Mucosa of rectum (tissue), 2 donors: ENCODE measurements at regions not wholly inside any gene's neighbourhood (a gene's known extent, or its start where the extent isn't known, plus 50 kb on each side); places are given as distances from the start of the nearest gene placed in this dataset.
"Not testable (repeated sequence)": the region's sequence is repeated elsewhere in the genome, so short reads cannot be mapped to it uniquely, and the experiment has no call there.

Source experiments
- H3K27ac ChIP-seq, 2 donors: one replicate each; pipeline ENCODE4 v1.7.0; 2013; ENCODE audit warnings: inconsistent platforms in 2 of 2, low read depth in 2 of 2, low read length in 2 of 2
- H3K27me3 ChIP-seq, 2 donors: one replicate each; pipeline ENCODE4 v1.7.0; 2013; ENCODE audit warnings: low read length in 2 of 2; ENCODE audit not compliant: control insufficient read depth in 2 of 2, insufficient read depth in 2 of 2
- H3K36me3 ChIP-seq, 2 donors: one replicate each; pipeline ENCODE4 v1.7.0; 2013; ENCODE audit warnings: low read length in 2 of 2; ENCODE audit not compliant: control insufficient read depth in 2 of 2, insufficient read depth in 2 of 2
- H3K4me1 ChIP-seq, 2 donors: one replicate each; pipeline ENCODE4 v1.7.0; 2013; ENCODE audit warnings: low read length in 2 of 2, mild to moderate bottlenecking in 1 of 2; ENCODE audit not compliant: control insufficient read depth in 2 of 2, insufficient read depth in 2 of 2
- H3K4me3 ChIP-seq, 2 donors: one replicate each; pipeline ENCODE4 v1.7.0; 2013; ENCODE audit warnings: low read length in 2 of 2
- H3K9ac ChIP-seq, 2 donors: one replicate each; pipeline ENCODE4 v1.7.0; 2013; ENCODE audit warnings: low read length in 2 of 2, low read depth in 1 of 2, mild to moderate bottlenecking in 1 of 2
- H3K9me3 ChIP-seq, 2 donors: one replicate each; pipeline ENCODE4 v1.7.0; 2013; ENCODE audit warnings: low read length in 2 of 2; ENCODE audit not compliant: control insufficient read depth in 2 of 2
- donor health status: healthy.
- donor health status: Normal muscosa, but diverticular disease.

DNA sequence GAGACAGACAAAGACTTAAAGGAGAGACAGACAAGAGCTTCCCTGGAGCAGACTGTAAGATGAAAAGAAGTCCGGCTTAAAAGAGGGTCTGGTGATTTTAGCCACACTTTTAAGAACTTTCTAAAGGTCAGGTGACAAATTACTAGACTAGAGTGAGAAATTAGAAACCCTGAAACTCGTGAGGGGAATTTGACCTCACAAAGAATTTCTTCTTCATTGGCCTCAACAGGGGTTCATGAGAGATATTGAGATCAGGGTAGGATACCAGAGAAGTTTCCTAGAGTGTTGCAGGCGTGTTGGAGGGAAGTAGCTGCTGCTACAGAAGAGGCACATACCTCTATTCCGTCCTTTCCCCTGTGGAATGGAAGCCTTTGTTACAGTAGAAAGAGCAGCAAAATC lies 884.4 kb downstream of the KCNT2 start:
- Histone ChIP-seq H3K9ac (no peak overlapping the region), H3K27ac (no peak overlapping the region), H3K27me3 (no peaks in the 10 kb centered on the region), H3K4me1 (no peaks in the 10 kb centered on the region), H3K9me3 (no peaks in the 10 kb centered on the region), H3K4me3 (no peak overlapping the region), H3K36me3 (no peaks in the 10 kb centered on the region)

- H3K9me3 ChIP-seq, H3K36me3 ChIP-seq, H3K4me3 ChIP-seq, H3K4me1 ChIP-seq, H3K27ac ChIP-seq, H3K27me3 ChIP-seq, H3K9ac ChIP-seq: not testable (repeated sequence)
Measured at GRCh38 chr1:195722852-195723795, 885.1 kb downstream of the KCNT2 start.

GRCh38 chr1:195722146-195722545 lies 886.1 kb downstream of the KCNT2 start:
- peak overlapping the region; percentile 66 to 73 for H3K4me3 ChIP-seq
- not testable (repeated sequence) for H3K4me1 ChIP-seq, H3K9me3 ChIP-seq, H3K36me3 ChIP-seq, H3K27me3 ChIP-seq
- H3K27ac ChIP-seq = peak overlapping the region; percentile 85 to 89
- H3K9ac ChIP-seq = peak overlapping the region; percentile 41 to 59

DNA sequence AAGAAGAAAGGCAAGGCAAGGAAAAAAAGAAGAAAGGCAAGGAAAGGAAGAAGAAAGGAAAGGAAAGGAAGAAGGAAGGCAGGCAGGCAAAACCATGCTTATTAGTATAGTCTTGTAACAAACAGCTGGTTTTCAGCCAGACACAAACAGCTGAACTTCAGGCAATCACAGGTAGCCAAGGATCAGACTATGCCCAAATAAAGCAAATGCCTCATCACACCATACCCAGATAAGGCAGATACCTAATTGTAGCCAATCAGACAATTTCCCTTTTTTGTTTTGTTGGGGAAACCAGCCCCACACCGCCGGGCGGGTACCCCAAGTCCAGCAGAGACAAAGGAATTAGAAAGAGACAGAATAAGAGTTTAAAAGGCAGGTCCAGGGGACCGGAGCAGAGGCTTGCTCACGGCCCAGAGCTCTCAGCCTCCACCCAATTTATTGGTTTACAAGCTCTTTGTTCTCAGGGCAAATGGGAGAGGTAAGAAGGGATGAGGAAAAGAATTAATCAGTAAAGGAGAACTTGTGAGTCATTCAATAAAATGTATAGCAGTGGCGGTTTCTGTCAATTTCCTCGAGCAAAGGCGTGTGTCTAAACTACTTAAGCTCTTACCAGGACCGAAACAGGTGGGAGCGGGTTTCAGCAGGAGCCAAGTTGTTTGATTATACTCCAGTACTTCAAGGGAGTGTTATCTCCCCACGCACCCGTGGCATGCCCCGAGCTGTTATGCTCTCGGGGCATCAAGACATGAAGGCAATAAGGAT lies 886.8 kb downstream of the KCNT2 start:
- H3K4me3 ChIP-seq = peak overlapping the region; percentile 66 to 73

DNA sequence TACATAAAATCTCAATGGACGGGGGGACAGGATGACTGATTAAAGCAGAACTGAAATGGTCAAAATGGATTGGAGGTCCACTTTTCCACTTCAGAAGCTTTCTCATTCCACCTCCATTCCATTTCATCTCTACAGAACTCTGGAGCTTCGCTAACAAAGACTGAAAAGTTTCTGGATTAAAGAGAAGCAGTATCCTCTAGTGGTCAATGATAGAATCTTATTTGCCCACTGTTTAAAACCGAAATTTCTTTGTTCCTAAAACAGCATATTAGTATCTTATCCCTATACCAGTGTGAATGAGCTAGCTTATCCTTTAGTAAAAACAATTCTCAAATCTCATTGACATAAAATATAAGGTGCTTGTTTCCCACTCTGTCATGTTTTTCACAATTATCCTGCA lies 890.6 kb downstream of the KCNT2 start:
- H3K9me3 ChIP-seq = no peaks in the 10 kb centered on the region
- H3K4me3 ChIP-seq = no peak overlapping the region
- H3K4me1 ChIP-seq = peaks cover 0 to 4% of the 10 kb centered on the region in 2 donors
- H3K27ac ChIP-seq = no peak overlapping the region
- H3K36me3 ChIP-seq = no peaks in the 10 kb centered on the region
- no peaks in the 10 kb centered on the region for H3K27me3 ChIP-seq
- H3K9ac ChIP-seq = peak overlapping the region in 1 of 2 donors; percentile 17

More for the DNA sequence above, 886.8 kb downstream of the KCNT2 start:
- Histone ChIP-seq H3K4me1 (peaks cover 0 to 4% of the 10 kb centered on the region in 2 donors), H3K27me3 (no peaks in the 10 kb centered on the region), H3K36me3 (no peaks in the 10 kb centered on the region), H3K9ac (peak overlapping the region; percentile 56 to 69), H3K9me3 (no peaks in the 10 kb centered on the region), H3K27ac (peak overlapping the region; percentile 85 to 89)

DNA sequence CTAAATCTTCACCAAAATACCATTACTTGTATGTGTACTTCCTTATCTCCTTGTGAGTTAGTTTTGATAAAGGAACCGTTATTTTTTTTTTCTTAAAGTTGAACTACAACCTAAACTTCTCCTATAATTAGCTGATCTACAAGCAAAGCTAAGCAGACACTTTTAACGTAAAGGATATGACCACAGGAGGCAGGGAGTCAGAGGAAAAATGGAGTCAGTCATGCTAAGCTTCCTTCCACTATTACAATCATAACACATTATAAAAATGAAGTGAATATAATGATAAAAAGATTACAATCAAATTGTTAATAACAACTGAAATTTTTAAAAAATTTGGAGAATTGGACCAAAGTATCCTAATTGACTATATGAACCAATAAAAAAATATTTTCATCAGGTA lies 892.6 kb downstream of the KCNT2 start:
- no peak overlapping the region for H3K9ac ChIP-seq
- H3K27me3 ChIP-seq = no peaks in the 10 kb centered on the region
- H3K36me3 ChIP-seq = no peaks in the 10 kb centered on the region
- H3K27ac ChIP-seq = no peak overlapping the region
- H3K9me3 ChIP-seq = no peaks in the 10 kb centered on the region
- peaks cover 0 to 4% of the 10 kb centered on the region in 2 donors for H3K4me1 ChIP-seq
- no peak overlapping the region for H3K4me3 ChIP-seq

DNA sequence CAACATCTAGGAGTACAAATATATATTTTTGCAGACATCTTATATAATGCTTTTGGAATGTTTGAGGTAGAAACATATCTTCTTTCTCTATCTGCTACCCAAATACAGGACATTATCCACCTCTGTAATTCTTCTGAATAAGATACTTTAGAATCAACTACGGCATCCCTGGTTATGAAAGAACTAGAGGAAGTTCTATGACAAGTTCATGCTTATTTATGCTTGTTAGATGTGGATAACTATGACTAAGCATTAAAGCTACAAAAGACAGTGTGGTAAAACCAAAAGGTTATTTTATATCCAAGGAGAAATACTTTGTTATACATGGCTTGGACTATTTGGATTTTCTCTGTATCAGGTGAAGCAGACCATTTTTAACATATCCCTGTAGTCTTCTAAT lies 894.0 kb downstream of the KCNT2 start:
- Histone ChIP-seq H3K27me3 (no peaks in the 10 kb centered on the region), H3K9ac (no peak overlapping the region), H3K36me3 (no peaks in the 10 kb centered on the region)

DNA sequence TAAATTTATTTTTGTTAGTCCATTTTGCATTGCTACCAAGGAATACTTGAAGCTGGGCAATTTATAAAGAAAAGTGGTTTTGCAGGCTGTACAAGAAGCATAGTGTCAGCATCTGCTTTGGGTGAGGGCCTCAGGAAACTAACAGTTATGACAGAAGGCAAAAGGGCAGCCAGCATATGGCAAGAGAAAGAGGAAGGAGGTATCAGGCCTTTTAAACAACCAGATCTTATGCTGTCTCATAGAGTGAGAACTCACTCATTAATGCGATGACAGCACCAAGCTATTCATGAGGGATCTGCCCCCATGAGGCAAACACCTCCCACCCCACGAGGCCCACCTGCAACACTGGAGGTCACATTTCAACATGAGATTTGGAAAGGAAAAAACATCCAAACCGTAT lies 898.4 kb downstream of the KCNT2 start:
- H3K9ac ChIP-seq = no peak overlapping the region
- H3K9me3 ChIP-seq = no peaks in the 10 kb centered on the region
- no peaks in the 10 kb centered on the region for H3K27me3 ChIP-seq
- no peaks in the 10 kb centered on the region for H3K4me1 ChIP-seq
- H3K27ac ChIP-seq = no peak overlapping the region
- no peak overlapping the region for H3K4me3 ChIP-seq
- no peaks in the 10 kb centered on the region for H3K36me3 ChIP-seq

More for the DNA sequence above, 894.0 kb downstream of the KCNT2 start:
- Histone ChIP-seq H3K27ac (no peak overlapping the region), H3K4me1 (peaks cover 0 to 4% of the 10 kb centered on the region in 2 donors), H3K4me3 (no peak overlapping the region), H3K9me3 (no peaks in the 10 kb centered on the region)

DNA sequence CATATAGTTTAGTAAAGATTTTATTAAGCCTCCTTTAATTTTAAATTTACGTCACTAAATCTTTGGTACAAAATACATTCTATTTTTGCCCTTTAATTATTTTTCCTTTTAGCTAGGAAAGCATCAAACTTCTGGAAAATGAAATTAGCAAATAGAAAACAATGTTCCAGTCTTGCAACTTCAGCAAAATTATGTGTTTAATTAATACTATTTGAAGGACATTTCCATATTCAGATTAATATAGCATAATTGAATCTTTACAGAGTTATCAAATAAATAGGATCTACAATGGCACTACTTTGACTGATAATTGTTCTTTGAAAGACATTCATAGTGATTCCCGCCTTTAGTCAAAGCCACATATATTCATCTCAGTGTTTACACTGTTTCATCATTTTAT lies 904.2 kb downstream of the KCNT2 start:
- Histone ChIP-seq H3K4me1 (no peaks in the 10 kb centered on the region), H3K27me3 (no peaks in the 10 kb centered on the region), H3K9ac (no peak overlapping the region), H3K36me3 (no peaks in the 10 kb centered on the region), H3K9me3 (no peaks in the 10 kb centered on the region), H3K27ac (no peak overlapping the region), H3K4me3 (no peak overlapping the region)

- H3K4me1 ChIP-seq = no peaks in the 10 kb centered on the region
- no peaks in the 10 kb centered on the region for H3K36me3 ChIP-seq
- H3K27me3 ChIP-seq = no peaks in the 10 kb centered on the region
- H3K9ac ChIP-seq = no peak overlapping the region
- no peak overlapping the region for H3K27ac ChIP-seq
- no peaks in the 10 kb centered on the region for H3K9me3 ChIP-seq
- H3K4me3 ChIP-seq = no peak overlapping the region
Measured at GRCh38 chr1:195701149-195701548, 907.1 kb downstream of the KCNT2 start.
